Thyroid gland (tissue), 4 donors: ENCODE measurements at regions not wholly inside any gene's neighbourhood (a gene's known extent, or its start where the extent isn't known, plus 50 kb on each side); places are given as distances from the start of the nearest gene placed in this dataset.

Source experiments
- POLR2A ChIP-seq, 2 donors: fragments of 450-650 bp; IDR thresholded peaks; one replicate each; pipeline ENCODE4 v1.6.1; 2017; ENCODE audit warnings: antibody characterized with exemption in 2 of 2, mild to moderate bottlenecking in 2 of 2, moderate library complexity in 1 of 2
- TF ChIP-seq, protein P1 (sequence below), 6 experiments: fragments of 200-600 bp in 3 of 6; fragments of 450-650 bp in 3 of 6; sonication (generic) in 3 of 6; IDR thresholded peaks; one replicate each; pipeline ENCODE4 v1.5.1; 2016 to 2019; ENCODE audit warnings: antibody characterized with exemption in 6 of 6, mild to moderate bottlenecking in 2 of 6, inconsistent platforms in 1 of 6, moderate library complexity in 1 of 6

DNA sequence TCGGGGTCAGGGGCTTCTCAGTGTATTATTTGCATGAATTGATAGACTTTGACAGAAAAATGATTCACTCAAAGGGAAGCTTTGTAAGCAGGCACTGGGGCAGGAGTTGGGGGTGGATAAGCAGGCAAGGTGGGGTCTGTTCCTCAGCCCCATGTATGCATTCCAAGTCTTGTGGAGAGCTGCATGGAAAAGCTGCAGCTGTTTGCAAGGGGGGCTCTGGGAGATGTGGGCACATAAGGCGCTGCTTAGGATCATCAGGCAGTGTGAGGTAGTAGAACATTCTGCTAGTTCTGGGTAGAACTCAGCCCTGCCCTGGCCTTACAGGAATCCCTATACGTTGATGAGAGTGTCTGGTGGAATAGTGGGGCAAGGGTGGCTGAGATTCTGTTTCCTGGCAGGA lies 154.2 kb upstream of the LRIG1 start:
- TF ChIP-seq, protein P1, sequence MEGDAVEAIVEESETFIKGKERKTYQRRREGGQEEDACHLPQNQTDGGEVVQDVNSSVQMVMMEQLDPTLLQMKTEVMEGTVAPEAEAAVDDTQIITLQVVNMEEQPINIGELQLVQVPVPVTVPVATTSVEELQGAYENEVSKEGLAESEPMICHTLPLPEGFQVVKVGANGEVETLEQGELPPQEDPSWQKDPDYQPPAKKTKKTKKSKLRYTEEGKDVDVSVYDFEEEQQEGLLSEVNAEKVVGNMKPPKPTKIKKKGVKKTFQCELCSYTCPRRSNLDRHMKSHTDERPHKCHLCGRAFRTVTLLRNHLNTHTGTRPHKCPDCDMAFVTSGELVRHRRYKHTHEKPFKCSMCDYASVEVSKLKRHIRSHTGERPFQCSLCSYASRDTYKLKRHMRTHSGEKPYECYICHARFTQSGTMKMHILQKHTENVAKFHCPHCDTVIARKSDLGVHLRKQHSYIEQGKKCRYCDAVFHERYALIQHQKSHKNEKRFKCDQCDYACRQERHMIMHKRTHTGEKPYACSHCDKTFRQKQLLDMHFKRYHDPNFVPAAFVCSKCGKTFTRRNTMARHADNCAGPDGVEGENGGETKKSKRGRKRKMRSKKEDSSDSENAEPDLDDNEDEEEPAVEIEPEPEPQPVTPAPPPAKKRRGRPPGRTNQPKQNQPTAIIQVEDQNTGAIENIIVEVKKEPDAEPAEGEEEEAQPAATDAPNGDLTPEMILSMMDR (IDR thresholded peaks at IDR 0.05): no peak
- TF ChIP-seq POLR2A (IDR thresholded peaks at IDR 0.05): no peak
